ENCODE measurements at regions not wholly inside any gene's neighbourhood (a gene's known extent, or its start where the extent isn't known, plus 50 kb on each side); places are given as distances from the start of the nearest gene placed in this dataset.

- TF ChIP-seq, protein P1, sequence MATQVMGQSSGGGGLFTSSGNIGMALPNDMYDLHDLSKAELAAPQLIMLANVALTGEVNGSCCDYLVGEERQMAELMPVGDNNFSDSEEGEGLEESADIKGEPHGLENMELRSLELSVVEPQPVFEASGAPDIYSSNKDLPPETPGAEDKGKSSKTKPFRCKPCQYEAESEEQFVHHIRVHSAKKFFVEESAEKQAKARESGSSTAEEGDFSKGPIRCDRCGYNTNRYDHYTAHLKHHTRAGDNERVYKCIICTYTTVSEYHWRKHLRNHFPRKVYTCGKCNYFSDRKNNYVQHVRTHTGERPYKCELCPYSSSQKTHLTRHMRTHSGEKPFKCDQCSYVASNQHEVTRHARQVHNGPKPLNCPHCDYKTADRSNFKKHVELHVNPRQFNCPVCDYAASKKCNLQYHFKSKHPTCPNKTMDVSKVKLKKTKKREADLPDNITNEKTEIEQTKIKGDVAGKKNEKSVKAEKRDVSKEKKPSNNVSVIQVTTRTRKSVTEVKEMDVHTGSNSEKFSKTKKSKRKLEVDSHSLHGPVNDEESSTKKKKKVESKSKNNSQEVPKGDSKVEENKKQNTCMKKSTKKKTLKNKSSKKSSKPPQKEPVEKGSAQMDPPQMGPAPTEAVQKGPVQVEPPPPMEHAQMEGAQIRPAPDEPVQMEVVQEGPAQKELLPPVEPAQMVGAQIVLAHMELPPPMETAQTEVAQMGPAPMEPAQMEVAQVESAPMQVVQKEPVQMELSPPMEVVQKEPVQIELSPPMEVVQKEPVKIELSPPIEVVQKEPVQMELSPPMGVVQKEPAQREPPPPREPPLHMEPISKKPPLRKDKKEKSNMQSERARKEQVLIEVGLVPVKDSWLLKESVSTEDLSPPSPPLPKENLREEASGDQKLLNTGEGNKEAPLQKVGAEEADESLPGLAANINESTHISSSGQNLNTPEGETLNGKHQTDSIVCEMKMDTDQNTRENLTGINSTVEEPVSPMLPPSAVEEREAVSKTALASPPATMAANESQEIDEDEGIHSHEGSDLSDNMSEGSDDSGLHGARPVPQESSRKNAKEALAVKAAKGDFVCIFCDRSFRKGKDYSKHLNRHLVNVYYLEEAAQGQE (IDR thresholded peaks at IDR 0.05), result no peak
- TF ChIP-seq, protein P2, sequence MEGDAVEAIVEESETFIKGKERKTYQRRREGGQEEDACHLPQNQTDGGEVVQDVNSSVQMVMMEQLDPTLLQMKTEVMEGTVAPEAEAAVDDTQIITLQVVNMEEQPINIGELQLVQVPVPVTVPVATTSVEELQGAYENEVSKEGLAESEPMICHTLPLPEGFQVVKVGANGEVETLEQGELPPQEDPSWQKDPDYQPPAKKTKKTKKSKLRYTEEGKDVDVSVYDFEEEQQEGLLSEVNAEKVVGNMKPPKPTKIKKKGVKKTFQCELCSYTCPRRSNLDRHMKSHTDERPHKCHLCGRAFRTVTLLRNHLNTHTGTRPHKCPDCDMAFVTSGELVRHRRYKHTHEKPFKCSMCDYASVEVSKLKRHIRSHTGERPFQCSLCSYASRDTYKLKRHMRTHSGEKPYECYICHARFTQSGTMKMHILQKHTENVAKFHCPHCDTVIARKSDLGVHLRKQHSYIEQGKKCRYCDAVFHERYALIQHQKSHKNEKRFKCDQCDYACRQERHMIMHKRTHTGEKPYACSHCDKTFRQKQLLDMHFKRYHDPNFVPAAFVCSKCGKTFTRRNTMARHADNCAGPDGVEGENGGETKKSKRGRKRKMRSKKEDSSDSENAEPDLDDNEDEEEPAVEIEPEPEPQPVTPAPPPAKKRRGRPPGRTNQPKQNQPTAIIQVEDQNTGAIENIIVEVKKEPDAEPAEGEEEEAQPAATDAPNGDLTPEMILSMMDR (IDR thresholded peaks at IDR 0.05; ENCODE audit: low read depth, low read length, missing input control), result no peak
- TF ChIP-seq SP1 (IDR thresholded peaks at IDR 0.05), result no peak
- no peak for TF ChIP-seq FOXA1 (IDR thresholded peaks at IDR 0.05)
Measured at GRCh38 chr6:144695858-144696533, 410.9 kb downstream of the UTRN start.

All from liver (tissue), 3 donors.